Tibial nerve (tissue), 4 donors: ENCODE measurements at regions not wholly inside any gene's neighbourhood (a gene's known extent, or its start where the extent isn't known, plus 50 kb on each side); places are given as distances from the start of the nearest gene placed in this dataset.

Source experiments
- DNase-seq, 2 donors: peaks; one replicate each; pipeline ENCODE4 v3.0.0-alpha.2; 2019; ENCODE audit warnings: low spot score in 2 of 2
- H3K27ac ChIP-seq, 4 donors: fragments of 200-600 bp; sonication (generic) in 3 of 4; one replicate each; pipeline ENCODE4 v1.5.1; 2017 to 2019; ENCODE audit warnings: mild to moderate bottlenecking in 1 of 4
- H3K27me3 ChIP-seq, 2 donors: fragments of 200-600 bp; sonication (generic) in 1 of 2; one replicate each; pipeline versions ENCODE4 v1.5.1 to v1.6.0; 2017 to 2019
- H3K36me3 ChIP-seq, 3 donors: fragments of 200-600 bp; sonication (generic); one replicate each; pipeline ENCODE4 v1.5.1; 2018 to 2019
- H3K4me1 ChIP-seq, 4 donors: fragments of 200-600 bp; sonication (generic) in 3 of 4; one replicate each; pipeline ENCODE4 v1.5.1; 2017 to 2019
- H3K4me3 ChIP-seq, 4 donors: fragments of 200-600 bp; sonication (generic) in 3 of 4; one replicate each; pipeline ENCODE4 v1.5.1; 2017 to 2019; ENCODE audit warnings: mild to moderate bottlenecking in 1 of 4, moderate library complexity in 1 of 4
- H3K9me3 ChIP-seq, 4 donors: fragments of 200-600 bp; sonication (generic) in 3 of 4; one replicate each; pipeline ENCODE4 v1.5.1; 2017 to 2019
- EP300 ChIP-seq, 2 donors: sonication (generic); formaldehyde crosslinking; IDR thresholded peaks; one replicate each; pipeline ENCODE4 v1.6.1; 2017; ENCODE audit warnings: antibody characterized with exemption in 2 of 2, mild to moderate bottlenecking in 1 of 2
- POLR2A ChIP-seq, 2 donors: fragments of 450-650 bp; IDR thresholded peaks; one replicate each; pipeline ENCODE4 v1.6.1; 2017; ENCODE audit warnings: antibody characterized with exemption in 2 of 2, mild to moderate bottlenecking in 2 of 2, moderate library complexity in 2 of 2
- WGBS, 2 donors: methylation state at CpG; one replicate each; pipeline ENCODE4 v1.1.5; 2018; 5-methylcytosine and 5-hydroxymethylcytosine counted together
- TF ChIP-seq, protein P1 (sequence below), 5 experiments: fragments of 200-600 bp in 3 of 5; fragments of 450-650 bp in 2 of 5; sonication (generic) in 3 of 5; IDR thresholded peaks; one replicate each; pipeline ENCODE4 v1.5.1; 2016 to 2019; ENCODE audit warnings: antibody characterized with exemption in 5 of 5, mild to moderate bottlenecking in 3 of 5, moderate library complexity in 2 of 5

DNA sequence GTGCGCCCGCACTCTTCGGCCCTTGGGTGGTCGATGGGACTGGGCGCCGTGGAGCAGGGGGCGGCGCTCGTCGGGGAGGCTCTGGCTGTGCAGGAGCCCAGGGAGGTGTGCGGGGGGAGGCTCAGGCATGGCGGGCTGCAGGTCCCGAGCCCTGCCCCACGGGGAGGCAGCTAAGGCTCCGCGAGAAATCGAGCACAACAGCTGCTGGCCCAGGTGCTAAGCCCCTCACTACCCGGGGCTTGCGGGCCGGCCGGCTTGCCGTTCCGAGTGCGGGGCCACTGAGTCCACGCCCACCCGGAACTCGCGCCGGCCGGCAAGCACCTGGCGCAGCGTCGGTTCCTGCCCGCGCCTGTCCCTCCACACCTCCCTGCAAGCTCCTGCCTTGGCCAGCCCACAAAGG is 462.3 kb upstream of the JARID2 start:
- no peak overlapping the region for H3K4me3 ChIP-seq
- WGBS, 2 donors = 98 to 100% methylated on average over 20 to 26 of the region's 35 CpGs
- no peak for DNase-seq
- no peaks in the 10 kb centered on the region for H3K27me3 ChIP-seq
- H3K9me3 ChIP-seq = no peaks in the 10 kb centered on the region
- H3K27ac ChIP-seq = no peak overlapping the region
- no peak for TF ChIP-seq EP300 (IDR thresholded peaks at IDR 0.05)
- TF ChIP-seq, protein P1, sequence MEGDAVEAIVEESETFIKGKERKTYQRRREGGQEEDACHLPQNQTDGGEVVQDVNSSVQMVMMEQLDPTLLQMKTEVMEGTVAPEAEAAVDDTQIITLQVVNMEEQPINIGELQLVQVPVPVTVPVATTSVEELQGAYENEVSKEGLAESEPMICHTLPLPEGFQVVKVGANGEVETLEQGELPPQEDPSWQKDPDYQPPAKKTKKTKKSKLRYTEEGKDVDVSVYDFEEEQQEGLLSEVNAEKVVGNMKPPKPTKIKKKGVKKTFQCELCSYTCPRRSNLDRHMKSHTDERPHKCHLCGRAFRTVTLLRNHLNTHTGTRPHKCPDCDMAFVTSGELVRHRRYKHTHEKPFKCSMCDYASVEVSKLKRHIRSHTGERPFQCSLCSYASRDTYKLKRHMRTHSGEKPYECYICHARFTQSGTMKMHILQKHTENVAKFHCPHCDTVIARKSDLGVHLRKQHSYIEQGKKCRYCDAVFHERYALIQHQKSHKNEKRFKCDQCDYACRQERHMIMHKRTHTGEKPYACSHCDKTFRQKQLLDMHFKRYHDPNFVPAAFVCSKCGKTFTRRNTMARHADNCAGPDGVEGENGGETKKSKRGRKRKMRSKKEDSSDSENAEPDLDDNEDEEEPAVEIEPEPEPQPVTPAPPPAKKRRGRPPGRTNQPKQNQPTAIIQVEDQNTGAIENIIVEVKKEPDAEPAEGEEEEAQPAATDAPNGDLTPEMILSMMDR (IDR thresholded peaks at IDR 0.05) = no peak
- TF ChIP-seq POLR2A (IDR thresholded peaks at IDR 0.05) = no peak
- H3K36me3 ChIP-seq = no peaks in the 10 kb centered on the region
- H3K4me1 ChIP-seq = no peaks in the 10 kb centered on the region

DNA sequence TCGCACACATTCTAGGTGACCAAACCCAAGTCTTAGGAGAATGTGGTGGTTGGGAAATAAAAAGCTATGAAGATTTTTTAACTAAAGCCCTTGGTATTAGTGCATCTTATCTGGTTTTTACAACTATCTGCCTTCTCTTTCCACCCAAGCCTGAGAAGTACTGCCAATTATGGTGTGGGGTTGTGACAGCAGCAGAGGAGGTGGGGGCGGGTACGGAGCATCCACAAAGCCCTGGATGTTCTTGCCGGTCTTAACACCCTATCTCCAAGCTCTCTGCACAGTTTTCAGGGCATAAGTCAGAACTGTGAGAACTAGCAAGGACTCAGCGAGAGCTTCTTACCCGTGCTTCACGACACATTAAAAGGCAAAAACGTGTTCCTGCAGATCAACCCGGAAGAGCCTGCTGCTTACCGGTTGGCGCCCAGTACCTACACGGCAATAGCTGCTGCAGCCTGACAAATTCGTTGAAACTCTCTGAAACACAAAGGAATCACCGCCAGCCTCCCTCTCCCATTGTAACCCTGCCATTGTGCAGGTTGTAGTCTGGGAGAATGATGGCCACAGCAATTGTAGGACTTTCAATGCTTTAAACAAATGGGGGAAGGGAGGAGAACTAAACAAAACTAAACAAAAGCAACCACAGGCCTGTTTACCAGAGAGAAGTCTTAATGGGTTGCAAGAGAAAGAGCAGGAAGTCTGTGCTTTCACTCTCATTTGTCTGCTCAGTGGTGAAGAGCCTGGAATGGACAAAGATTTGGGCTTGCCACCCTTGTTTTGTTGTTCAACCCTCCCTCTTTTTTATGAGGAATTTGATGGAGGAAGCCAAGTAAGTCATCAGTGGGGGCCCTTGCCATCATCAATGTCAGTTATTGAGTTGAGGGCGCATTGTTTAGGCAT is 461.0 kb upstream of the JARID2 start:
- no peaks in the 10 kb centered on the region for H3K36me3 ChIP-seq
- H3K9me3 ChIP-seq = no peaks in the 10 kb centered on the region
- TF ChIP-seq EP300 (IDR thresholded peaks at IDR 0.05) = no peak
- TF ChIP-seq, protein P1 (IDR thresholded peaks at IDR 0.05) = no peak
- TF ChIP-seq POLR2A (IDR thresholded peaks at IDR 0.05) = no peak
- no peak overlapping the region for H3K4me3 ChIP-seq
- 65 to 66% methylated on average over 15 of the region's 15 CpGs for WGBS, 2 donors
- no peaks in the 10 kb centered on the region for H3K4me1 ChIP-seq
- H3K27ac ChIP-seq = no peak overlapping the region
- no peaks in the 10 kb centered on the region for H3K27me3 ChIP-seq
- no peak for DNase-seq

DNA sequence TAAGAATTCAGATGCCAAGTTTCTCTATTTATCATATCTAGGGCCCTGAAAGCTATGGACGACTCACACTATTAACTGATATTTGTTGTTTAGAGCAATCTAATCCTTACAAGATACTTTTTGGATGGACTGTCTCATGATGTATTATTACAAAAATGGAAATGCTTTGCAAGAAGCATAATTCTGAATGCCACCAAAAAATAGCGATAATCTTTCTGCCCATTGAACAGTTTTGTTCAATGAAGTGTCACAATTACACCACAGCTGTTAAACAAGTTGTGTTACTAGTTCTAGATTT is 460.4 kb upstream of the JARID2 start:
- H3K4me1 ChIP-seq = no peaks in the 10 kb centered on the region
- no peak overlapping the region for H3K4me3 ChIP-seq
- H3K27ac ChIP-seq = no peak overlapping the region
- WGBS, 2 donors = 75 to 77% methylated on average over 2 of the region's 2 CpGs
- H3K36me3 ChIP-seq = no peaks in the 10 kb centered on the region
- no peaks in the 10 kb centered on the region for H3K27me3 ChIP-seq
- TF ChIP-seq EP300 (IDR thresholded peaks at IDR 0.05) = no peak
- TF ChIP-seq POLR2A (IDR thresholded peaks at IDR 0.05) = no peak
- TF ChIP-seq, protein P1 (IDR thresholded peaks at IDR 0.05) = no peak
- no peaks in the 10 kb centered on the region for H3K9me3 ChIP-seq
- DNase-seq = no peak

DNA sequence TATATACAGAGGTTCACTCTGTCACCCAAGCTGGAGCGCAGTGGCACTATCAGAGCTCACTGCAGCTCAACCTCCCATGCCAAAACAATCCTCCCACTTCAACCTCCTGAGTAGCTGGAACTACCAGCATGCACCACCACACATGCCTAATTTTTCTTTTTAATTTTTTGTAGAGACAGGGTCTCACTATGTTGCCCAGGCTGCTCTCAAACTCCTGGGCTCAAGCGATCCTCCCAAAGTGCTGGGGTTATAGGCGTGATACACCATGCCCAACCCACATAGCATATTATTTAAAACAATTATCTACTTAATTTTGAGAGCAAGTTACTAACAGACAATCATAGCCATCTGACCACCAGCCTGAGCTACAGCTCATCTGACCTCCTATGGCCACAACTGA is 459.9 kb upstream of the JARID2 start:
- Histone ChIP-seq H3K36me3 (no peaks in the 10 kb centered on the region), H3K4me3 (no peak overlapping the region), H3K9me3 (no peaks in the 10 kb centered on the region), H3K4me1 (no peaks in the 10 kb centered on the region), H3K27me3 (no peaks in the 10 kb centered on the region), H3K27ac (no peak overlapping the region)
- DNase-seq = no peak
- TF ChIP-seq, protein P1 (IDR thresholded peaks at IDR 0.05) = no peak
- TF ChIP-seq EP300 (IDR thresholded peaks at IDR 0.05) (no peak), POLR2A (IDR thresholded peaks at IDR 0.05) (no peak)
- 93 to 99% methylated on average over 3 of the region's 3 CpGs for WGBS, 2 donors

DNA sequence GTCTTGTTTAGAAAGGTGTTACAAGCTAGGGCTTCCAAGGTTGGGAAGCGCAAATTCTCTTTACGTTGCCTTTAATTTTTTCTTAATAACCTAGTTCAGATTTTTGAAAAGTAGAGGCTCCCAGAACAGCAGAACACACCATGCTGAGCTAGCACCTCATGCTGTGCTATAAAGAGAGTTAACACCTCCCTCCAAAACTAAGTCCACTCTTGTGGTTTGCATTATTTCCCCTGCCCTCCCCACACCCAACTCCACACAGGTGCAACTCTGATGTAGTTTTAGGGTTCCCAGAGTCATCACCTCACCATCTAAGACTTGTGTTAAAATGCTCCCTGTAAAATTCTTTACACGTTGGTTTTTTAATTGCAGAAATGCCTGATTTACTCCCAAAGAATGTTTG is 459.4 kb upstream of the JARID2 start:
- H3K9me3 ChIP-seq = no peaks in the 10 kb centered on the region
- TF ChIP-seq POLR2A (IDR thresholded peaks at IDR 0.05) = no peak
- TF ChIP-seq EP300 (IDR thresholded peaks at IDR 0.05) = no peak
- TF ChIP-seq, protein P1 (IDR thresholded peaks at IDR 0.05) = no peak
- no peaks in the 10 kb centered on the region for H3K27me3 ChIP-seq
- 81 to 89% methylated on average over 3 of the region's 3 CpGs for WGBS, 2 donors
- H3K27ac ChIP-seq = no peak overlapping the region
- no peaks in the 10 kb centered on the region for H3K4me1 ChIP-seq
- H3K36me3 ChIP-seq = no peaks in the 10 kb centered on the region
- H3K4me3 ChIP-seq = no peak overlapping the region
- DNase-seq = no peak
